Neural crest cell (in vitro differentiated cells): ENCODE measurements at regions not wholly inside any gene's neighbourhood (a gene's known extent, or its start where the extent isn't known, plus 50 kb on each side); places are given as distances from the start of the nearest gene placed in this dataset.

Source experiments
- DNase-seq: peaks from one replicate; pipeline ENCODE4 v3.0.0; 2021; ENCODE audit warnings: low read depth, mixed read lengths, low spot score
- H3K27ac Mint-ChIP-seq: one replicate; pipeline ENCODE4 v1.8.0; 2021; ENCODE audit warnings: mild to moderate bottlenecking, mixed read lengths; ENCODE audit not compliant: unreplicated experiment
- H3K27me3 Mint-ChIP-seq: 2 replicates; pipeline ENCODE4 v1.8.0; 2021; ENCODE audit warnings: low read depth, mild to moderate bottlenecking, mixed read lengths
- H3K36me3 Mint-ChIP-seq: 2 replicates; pipeline ENCODE4 v1.8.0; 2021; ENCODE audit warnings: low read depth, mild to moderate bottlenecking, mixed read lengths
- H3K4me1 Mint-ChIP-seq: 2 replicates; pipeline ENCODE4 v1.8.0; 2021; ENCODE audit warnings: mixed read lengths
- H3K4me3 Mint-ChIP-seq: one replicate; pipeline ENCODE4 v1.8.0; 2021; ENCODE audit warnings: mild to moderate bottlenecking, mixed read lengths
- H3K9me3 Mint-ChIP-seq: 2 replicates; pipeline ENCODE4 v1.8.0; 2021; ENCODE audit warnings: mixed read lengths
- TF ChIP-seq, protein P1 (sequence below): fragments of 200-600 bp; sonication (generic); conservative IDR thresholded peaks from 2 replicates; pipeline ENCODE4 v1.5.0; 2021; ENCODE audit warnings: antibody characterized with exemption, mild to moderate bottlenecking

DNA sequence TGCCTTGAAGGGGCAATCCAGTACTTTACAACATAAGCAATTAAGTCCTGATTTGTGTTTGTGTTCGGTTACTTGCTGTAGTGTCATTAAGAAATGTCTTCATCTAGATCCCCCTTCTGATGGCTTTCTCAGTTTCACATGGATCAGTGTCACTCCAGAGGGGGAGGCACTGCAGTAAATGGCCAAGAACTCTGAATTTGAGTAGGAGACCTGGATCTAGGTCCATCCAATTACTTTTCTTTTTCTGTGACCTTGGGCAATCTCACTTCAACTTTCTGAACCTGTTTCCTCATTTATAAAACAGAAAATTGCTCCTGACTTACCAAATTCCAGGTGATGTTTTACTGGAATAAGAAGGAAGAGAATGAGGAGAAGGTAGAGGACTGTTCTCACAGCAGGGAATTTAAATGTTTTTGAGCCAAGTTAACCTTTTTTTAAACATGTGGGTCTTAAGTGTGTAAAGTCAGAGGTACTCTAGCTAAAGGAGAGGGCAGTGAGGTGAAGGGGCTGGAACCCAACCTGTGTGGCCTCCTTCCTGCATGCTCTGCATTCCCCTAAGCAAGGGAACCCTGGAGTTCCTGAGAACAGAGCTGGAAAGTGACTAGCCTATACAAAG is 285.5 kb downstream of the HACE1 start:
- Mint-ChIP-seq H3K27ac (no peak overlapping the region), H3K4me1 (no peaks in the 10 kb centered on the region), H3K9me3 (peaks cover 2% of the 10 kb centered on the region), H3K27me3 (no peaks in the 10 kb centered on the region), H3K36me3 (no peaks in the 10 kb centered on the region), H3K4me3 (no peak overlapping the region)
- TF ChIP-seq, protein P1, sequence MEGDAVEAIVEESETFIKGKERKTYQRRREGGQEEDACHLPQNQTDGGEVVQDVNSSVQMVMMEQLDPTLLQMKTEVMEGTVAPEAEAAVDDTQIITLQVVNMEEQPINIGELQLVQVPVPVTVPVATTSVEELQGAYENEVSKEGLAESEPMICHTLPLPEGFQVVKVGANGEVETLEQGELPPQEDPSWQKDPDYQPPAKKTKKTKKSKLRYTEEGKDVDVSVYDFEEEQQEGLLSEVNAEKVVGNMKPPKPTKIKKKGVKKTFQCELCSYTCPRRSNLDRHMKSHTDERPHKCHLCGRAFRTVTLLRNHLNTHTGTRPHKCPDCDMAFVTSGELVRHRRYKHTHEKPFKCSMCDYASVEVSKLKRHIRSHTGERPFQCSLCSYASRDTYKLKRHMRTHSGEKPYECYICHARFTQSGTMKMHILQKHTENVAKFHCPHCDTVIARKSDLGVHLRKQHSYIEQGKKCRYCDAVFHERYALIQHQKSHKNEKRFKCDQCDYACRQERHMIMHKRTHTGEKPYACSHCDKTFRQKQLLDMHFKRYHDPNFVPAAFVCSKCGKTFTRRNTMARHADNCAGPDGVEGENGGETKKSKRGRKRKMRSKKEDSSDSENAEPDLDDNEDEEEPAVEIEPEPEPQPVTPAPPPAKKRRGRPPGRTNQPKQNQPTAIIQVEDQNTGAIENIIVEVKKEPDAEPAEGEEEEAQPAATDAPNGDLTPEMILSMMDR, result no peak
- no peak for DNase-seq

- DNase-seq, result no peak
- peaks cover 3% of the 10 kb centered on the region for H3K9me3 Mint-ChIP-seq
Measured at GRCh38 chr6:104573350-104573749, 286.4 kb downstream of the HACE1 start.

DNA sequence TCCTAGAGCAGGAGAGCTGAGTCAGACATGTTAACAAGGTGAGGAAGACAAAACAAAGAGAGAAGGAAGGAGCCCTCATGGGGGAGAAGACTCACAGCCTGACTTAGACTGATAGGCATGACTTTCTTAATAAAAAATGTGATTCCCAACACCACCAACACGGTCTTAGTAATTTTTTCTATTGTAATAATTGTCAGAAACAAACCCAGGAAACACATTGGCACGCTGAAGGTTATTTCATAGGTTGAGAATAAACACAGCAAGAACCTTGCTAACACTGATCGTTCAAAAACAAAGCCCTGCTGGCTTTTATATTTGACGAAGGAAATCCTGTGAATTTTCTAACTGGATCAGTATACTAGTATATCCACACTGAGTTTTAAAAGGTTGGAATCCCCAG is 286.8 kb downstream of the HACE1 start:
- H3K27ac Mint-ChIP-seq, result no peak overlapping the region

More at GRCh38 chr6:104573350-104573749, 286.4 kb downstream of the HACE1 start:
- H3K4me1 Mint-ChIP-seq, result no peaks in the 10 kb centered on the region
- no peak overlapping the region for H3K4me3 Mint-ChIP-seq
- no peak overlapping the region for H3K27ac Mint-ChIP-seq
- no peaks in the 10 kb centered on the region for H3K27me3 Mint-ChIP-seq
- TF ChIP-seq, protein P1, result no peak
- no peaks in the 10 kb centered on the region for H3K36me3 Mint-ChIP-seq

DNA sequence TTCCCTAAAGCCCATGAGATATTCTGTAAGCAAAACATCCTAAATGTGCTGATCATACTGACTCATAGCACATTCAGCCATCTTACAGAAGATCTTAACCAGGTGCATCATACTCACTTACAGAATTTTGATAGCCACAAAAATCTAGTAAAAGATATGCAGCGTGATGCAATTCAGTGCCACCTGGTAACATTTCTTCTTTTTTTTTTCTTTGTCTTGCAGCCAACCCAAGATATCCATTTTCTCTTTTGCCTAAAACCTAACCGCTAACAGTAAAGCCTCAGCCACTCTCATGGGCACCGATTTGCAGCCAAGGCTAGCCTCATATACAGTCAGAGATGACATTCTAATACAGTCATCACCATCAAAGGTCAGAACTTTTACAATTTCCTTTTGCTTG is 293.3 kb downstream of the HACE1 start:
- no peak overlapping the region for H3K27ac Mint-ChIP-seq
- no peak for DNase-seq

More for the DNA sequence above, 286.8 kb downstream of the HACE1 start:
- H3K9me3 Mint-ChIP-seq, result peaks cover 3% of the 10 kb centered on the region
- no peak overlapping the region for H3K4me3 Mint-ChIP-seq
- no peaks in the 10 kb centered on the region for H3K36me3 Mint-ChIP-seq
- TF ChIP-seq, protein P1, result no peak
- H3K4me1 Mint-ChIP-seq, result no peaks in the 10 kb centered on the region
- no peaks in the 10 kb centered on the region for H3K27me3 Mint-ChIP-seq
- no peak for DNase-seq

DNA sequence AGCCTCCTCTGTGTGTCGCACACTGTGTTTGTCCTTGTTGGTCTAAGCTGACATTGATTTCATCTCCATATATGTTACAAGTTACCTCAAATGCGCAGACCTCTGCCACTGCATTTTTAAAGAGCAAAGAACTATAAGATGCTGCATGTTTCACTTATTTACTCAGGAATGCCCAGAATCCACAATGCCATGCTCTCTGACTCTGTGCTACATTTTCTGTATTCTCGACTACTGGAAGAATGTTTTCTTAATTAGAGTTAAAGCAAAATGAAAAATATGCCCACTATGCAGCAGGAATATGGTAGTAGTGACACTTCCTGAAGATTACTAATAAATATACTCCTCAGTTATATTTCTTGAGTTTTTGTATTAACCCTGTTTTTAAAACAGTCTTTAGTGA is 296.4 kb downstream of the HACE1 start:
- Mint-ChIP-seq H3K4me1 (no peaks in the 10 kb centered on the region), H3K36me3 (no peaks in the 10 kb centered on the region), H3K9me3 (no peaks in the 10 kb centered on the region), H3K4me3 (no peak overlapping the region), H3K27ac (no peak overlapping the region), H3K27me3 (no peaks in the 10 kb centered on the region)
- TF ChIP-seq, protein P1, result no peak
- DNase-seq, result no peak

More for the DNA sequence above, 293.3 kb downstream of the HACE1 start:
- TF ChIP-seq, protein P1, result no peak
- no peaks in the 10 kb centered on the region for H3K4me1 Mint-ChIP-seq
- H3K4me3 Mint-ChIP-seq, result no peak overlapping the region
- H3K36me3 Mint-ChIP-seq, result no peaks in the 10 kb centered on the region
- H3K9me3 Mint-ChIP-seq, result peaks cover 3% of the 10 kb centered on the region
- H3K27me3 Mint-ChIP-seq, result no peaks in the 10 kb centered on the region
